Fibroblast of skin of right biceps (primary cell): ENCODE measurements at regions not wholly inside any gene's neighbourhood (a gene's known extent, or its start where the extent isn't known, plus 50 kb on each side); places are given as distances from the start of the nearest gene placed in this dataset.
"Not testable (repeated sequence)": the region's sequence is repeated elsewhere in the genome, so short reads cannot be mapped to it uniquely, and the experiment has no call there.

Source experiments
- DNase-seq: peaks from one replicate; pipeline ENCODE4 v3.0.0-alpha.2; 2013

GRCh38 chr9:83133316-83133715 is 70.4 kb upstream of the RASEF start:
- no peak for DNase-seq

GRCh38 chr9:83132768-83133167 is 69.8 kb upstream of the RASEF start:
- no peak for DNase-seq

GRCh38 chr9:83130541-83130940 is 67.6 kb upstream of the RASEF start:
- no peak for DNase-seq

GRCh38 chr9:83125671-83126070 is 62.7 kb upstream of the RASEF start:
- DNase-seq: no peak

GRCh38 chr9:83119873-83120272 is 56.9 kb upstream of the RASEF start:
- DNase-seq: no peak

- DNase-seq: no peak
Observed at GRCh38 chr9:83116026-83116425, 53.1 kb upstream of the RASEF start.

- not testable (repeated sequence) for DNase-seq
Observed at GRCh38 chr9:83113445-83113844, 50.5 kb upstream of the RASEF start.
